ENCODE measurements at regions not wholly inside any gene's neighbourhood (a gene's known extent, or its start where the extent isn't known, plus 50 kb on each side); places are given as distances from the start of the nearest gene placed in this dataset.

DNA sequence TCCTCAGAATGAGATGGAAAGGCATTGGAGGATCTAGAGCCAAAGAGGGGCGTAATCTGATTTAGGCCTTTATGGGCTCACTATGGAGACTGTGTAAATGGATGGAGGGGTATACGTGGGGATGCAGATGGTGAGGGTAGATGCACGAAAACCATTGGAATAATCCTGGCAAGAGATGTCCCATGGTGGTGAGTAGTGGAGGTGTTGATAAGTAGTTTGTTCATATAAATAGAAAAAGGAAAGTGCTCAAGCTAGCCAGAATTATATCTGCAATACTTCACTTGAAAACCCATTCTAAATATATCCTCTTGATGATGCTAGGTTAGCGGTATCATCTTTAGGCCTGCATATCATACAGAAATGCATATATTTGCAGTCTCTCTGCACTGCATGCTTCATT, 459.7 kb downstream of the CDH2 start:
- TF ChIP-seq YY1 (IDR thresholded peaks at IDR 0.05; ENCODE audit: insufficient read depth, insufficient read length) (no peak), ZNF274 (IDR thresholded peaks at IDR 0.05; ENCODE audit: low read depth, low read length) (no peak)
